Gastroesophageal sphincter (tissue), 4 donors: ENCODE measurements at regions not wholly inside any gene's neighbourhood (a gene's known extent, or its start where the extent isn't known, plus 50 kb on each side); places are given as distances from the start of the nearest gene placed in this dataset.

ENCODE experiments used
- ATAC-seq: fragments of 150-250 bp; one replicate; pipeline ENCODE4 v1.9.1; 2016; ENCODE audit warnings: mild to moderate bottlenecking, moderate library complexity
- H3K27ac ChIP-seq, 4 donors: fragments of 200-600 bp; sonication (generic) in 3 of 4; 1 replicate in 3 of 4; 2 replicates in 1 of 4; pipeline ENCODE4 v1.5.1; 2016 to 2019
- H3K27me3 ChIP-seq: fragments of 200-600 bp; sonication (generic); one replicate; pipeline ENCODE4 v1.5.1; 2019
- H3K36me3 ChIP-seq, 2 donors: fragments of 200-600 bp; sonication (generic); one replicate each; pipeline ENCODE4 v1.5.1; 2019; ENCODE audit warnings: control low read depth in 1 of 2
- H3K4me1 ChIP-seq, 3 donors: fragments of 200-600 bp; sonication (generic); 1 replicate in 2 of 3; 2 replicates in 1 of 3; pipeline ENCODE4 v1.5.1; 2016 to 2019; ENCODE audit warnings: control low read depth in 2 of 3
- H3K4me3 ChIP-seq, 2 donors: fragments of 200-600 bp; sonication (generic); one replicate each; pipeline ENCODE4 v1.5.1; 2019; ENCODE audit warnings: mild to moderate bottlenecking in 1 of 2, moderate library complexity in 1 of 2
- H3K9me3 ChIP-seq, 3 donors: fragments of 200-600 bp; sonication (generic); one replicate each; pipeline ENCODE4 v1.5.1; 2017 to 2019; ENCODE audit warnings: control low read depth in 2 of 3
- CTCF ChIP-seq, 4 experiments: fragments of 200-600 bp in 2 of 4; fragments of 450-650 bp in 2 of 4; sonication (generic) in 1 of 4; IDR thresholded peaks; one replicate each; pipeline ENCODE4 v1.5.1; 2017 to 2019; ENCODE audit warnings: antibody characterized with exemption in 4 of 4, mild to moderate bottlenecking in 2 of 4, moderate library complexity in 2 of 4
- EP300 ChIP-seq: sonication (generic); formaldehyde crosslinking; IDR thresholded peaks from one replicate; pipeline ENCODE4 v1.6.1; 2017; ENCODE audit warnings: antibody characterized with exemption, mild to moderate bottlenecking
- POLR2A ChIP-seq, 2 donors: fragments of 450-650 bp; IDR thresholded peaks; one replicate each; pipeline ENCODE4 v1.6.1; 2017; ENCODE audit warnings: antibody characterized with exemption in 2 of 2, mild to moderate bottlenecking in 2 of 2, moderate library complexity in 1 of 2
- POLR2AphosphoS5 ChIP-seq: sonication (generic); formaldehyde crosslinking; IDR thresholded peaks from one replicate; pipeline ENCODE4 v1.6.1; 2017; ENCODE audit warnings: antibody characterized with exemption
- WGBS, 2 donors: methylation state at CpG; one replicate each; pipeline ENCODE4 v1.1.5; 2018; ENCODE audit warnings: low coverage in 1 of 2; 5-methylcytosine and 5-hydroxymethylcytosine counted together

GRCh38 chr2:39546937-39547336, 109.9 kb upstream of the MAP4K3 start:
- WGBS, 2 donors = 73 to 100% methylated on average over 1 of the region's 1 CpG
- no peak for TF ChIP-seq EP300
- TF ChIP-seq POLR2AphosphoS5 = no peak
- no peak for TF ChIP-seq CTCF (IDR thresholded peaks at IDR 0.05)
- TF ChIP-seq POLR2A (IDR thresholded peaks at IDR 0.05) = no peak
- Histone ChIP-seq H3K27ac (no peak overlapping the region), H3K9me3 (peaks cover 0 to 7% (median 0%) of the 10 kb centered on the region in 3 donors), H3K4me1 (no peaks in the 10 kb centered on the region), H3K27me3 (no peaks in the 10 kb centered on the region), H3K36me3 (no peaks in the 10 kb centered on the region), H3K4me3 (no peak overlapping the region)
- ATAC-seq = no peak

- no peak for TF ChIP-seq CTCF (IDR thresholded peaks at IDR 0.05)
- no peak for TF ChIP-seq POLR2A (IDR thresholded peaks at IDR 0.05)
- TF ChIP-seq POLR2AphosphoS5 = no peak
- TF ChIP-seq EP300 = no peak
- Histone ChIP-seq H3K4me1 (no peaks in the 10 kb centered on the region), H3K9me3 (peaks cover 0 to 7% (median 0%) of the 10 kb centered on the region in 3 donors), H3K36me3 (no peaks in the 10 kb centered on the region), H3K4me3 (no peak overlapping the region), H3K27ac (no peak overlapping the region), H3K27me3 (no peaks in the 10 kb centered on the region)
- no peak for ATAC-seq
- WGBS, 2 donors = 87 to 89% methylated on average over 5 to 8 of the region's 9 CpGs
Observed at GRCh38 chr2:39547811-39548719, 111.0 kb upstream of the MAP4K3 start.

- H3K9me3 ChIP-seq = peaks cover 0 to 7% (median 0%) of the 10 kb centered on the region in 3 donors
- H3K4me3 ChIP-seq = no peak overlapping the region
- ATAC-seq = no peak
- H3K4me1 ChIP-seq = no peaks in the 10 kb centered on the region
- 94 to 100% methylated on average over 1 of the region's 1 CpG for WGBS, 2 donors
- no peaks in the 10 kb centered on the region for H3K27me3 ChIP-seq
- no peak for TF ChIP-seq POLR2A (IDR thresholded peaks at IDR 0.05)
- TF ChIP-seq EP300 = no peak
- no peak for TF ChIP-seq POLR2AphosphoS5
- no peak for TF ChIP-seq CTCF (IDR thresholded peaks at IDR 0.05)
- H3K27ac ChIP-seq = no peak overlapping the region
- no peaks in the 10 kb centered on the region for H3K36me3 ChIP-seq
Observed at GRCh38 chr2:39549000-39549399, 111.9 kb upstream of the MAP4K3 start.

DNA sequence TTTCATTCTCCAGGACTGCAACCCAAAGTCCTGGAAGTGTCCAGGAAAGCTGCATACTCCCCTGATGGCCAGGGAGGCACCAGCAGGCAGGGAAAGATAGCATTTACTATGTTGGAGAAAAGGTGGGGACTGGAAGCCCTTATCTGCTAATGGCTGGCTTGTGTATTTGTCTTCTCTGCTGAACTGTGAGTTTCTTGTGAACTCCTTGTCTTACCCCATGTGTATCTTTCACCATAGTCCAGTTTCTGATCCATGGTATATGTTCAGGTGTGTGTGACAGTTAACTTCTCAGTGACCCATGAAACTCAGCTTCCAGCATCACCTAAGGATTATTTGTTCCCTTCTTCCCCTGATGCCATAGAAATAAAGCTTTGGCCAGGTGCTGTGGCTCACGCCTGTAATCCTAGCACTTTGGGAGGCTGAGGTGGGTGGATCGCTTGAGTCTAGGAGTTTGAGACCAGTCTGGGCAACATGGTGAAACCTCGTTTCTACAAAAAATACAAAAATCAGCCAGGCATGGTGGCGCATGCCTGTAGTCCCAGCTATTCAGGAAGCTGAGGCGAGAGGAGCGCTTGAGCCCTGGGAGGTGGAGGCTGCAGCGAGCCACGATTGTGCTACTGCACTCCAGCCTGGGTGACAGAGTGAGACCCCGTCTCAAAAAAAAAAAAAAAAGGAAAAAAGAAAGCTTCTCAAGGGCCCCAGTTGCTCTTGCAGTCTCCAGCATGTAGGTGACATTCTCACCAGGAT, 112.8 kb upstream of the MAP4K3 start:
- WGBS, 2 donors = 85 to 94% methylated on average over 6 to 7 of the region's 9 CpGs
- no peak for TF ChIP-seq CTCF (IDR thresholded peaks at IDR 0.05)
- no peak for TF ChIP-seq POLR2AphosphoS5
- Histone ChIP-seq H3K36me3 (no peaks in the 10 kb centered on the region), H3K27me3 (no peaks in the 10 kb centered on the region), H3K4me1 (no peaks in the 10 kb centered on the region), H3K27ac (no peak overlapping the region), H3K4me3 (no peak overlapping the region), H3K9me3 (peaks cover 0 to 7% (median 0%) of the 10 kb centered on the region in 3 donors)
- no peak for ATAC-seq
